Fibroblast of skin of back (primary cell): ENCODE measurements at regions not wholly inside any gene's neighbourhood (a gene's known extent, or its start where the extent isn't known, plus 50 kb on each side); places are given as distances from the start of the nearest gene placed in this dataset.

ENCODE experiments used
- DNase-seq: peaks from one replicate; pipeline ENCODE4 v3.0.0-alpha.2; 2013

GRCh38 chr20:50394569-50394968 is 115.6 kb upstream of the PTPN1 start:
- no peak for DNase-seq

GRCh38 chr20:50395251-50395729 is 114.9 kb upstream of the PTPN1 start:
- no peak for DNase-seq

- no peak for DNase-seq
These were observed 114.2 kb upstream of the PTPN1 start for GRCh38 chr20:50395914-50396488.

GRCh38 chr20:50396623-50397022 is 113.6 kb upstream of the PTPN1 start:
- no peak for DNase-seq

GRCh38 chr20:50397058-50397457 is 113.1 kb upstream of the PTPN1 start:
- DNase-seq = no peak

GRCh38 chr20:50398064-50398463 is 112.1 kb upstream of the PTPN1 start:
- DNase-seq = no peak

GRCh38 chr20:50398471-50398820 is 111.7 kb upstream of the PTPN1 start:
- DNase-seq = no peak

- DNase-seq = peak; percentile 43
These were observed 111.2 kb upstream of the PTPN1 start for GRCh38 chr20:50398821-50399554.

GRCh38 chr20:50399555-50399916 is 110.6 kb upstream of the PTPN1 start:
- DNase-seq = no peak

GRCh38 chr20:50399917-50400704 is 110.1 kb upstream of the PTPN1 start:
- no peak for DNase-seq

- no peak for DNase-seq
These were observed 109.2 kb upstream of the PTPN1 start for GRCh38 chr20:50400705-50401586.

GRCh38 chr20:50401587-50402418 is 108.4 kb upstream of the PTPN1 start:
- no peak for DNase-seq

GRCh38 chr20:50403565-50404418 is 106.4 kb upstream of the PTPN1 start:
- DNase-seq = no peak

- DNase-seq = no peak
These were observed 105.6 kb upstream of the PTPN1 start for GRCh38 chr20:50404419-50405234.

- no peak for DNase-seq
These were observed 104.8 kb upstream of the PTPN1 start for GRCh38 chr20:50405235-50405914.

- DNase-seq = no peak
These were observed 104.1 kb upstream of the PTPN1 start for GRCh38 chr20:50405915-50406609.

- no peak for DNase-seq
These were observed 103.5 kb upstream of the PTPN1 start for GRCh38 chr20:50406610-50407136.
